ENCODE measurements at regions not wholly inside any gene's neighbourhood (a gene's known extent, or its start where the extent isn't known, plus 50 kb on each side); places are given as distances from the start of the nearest gene placed in this dataset.

Small RNA genes in the stretch of these regions (small RNA-seq; reads per million reads assigned to genes)
- gene AL589743.6, result 0 reads per million in 6 experiments

Data from A549 (cell line).